ENCODE measurements at regions not wholly inside any gene's neighbourhood (a gene's known extent, or its start where the extent isn't known, plus 50 kb on each side); places are given as distances from the start of the nearest gene placed in this dataset.
"Not testable (repeated sequence)": the region's sequence is repeated elsewhere in the genome, so short reads cannot be mapped to it uniquely, and the experiment has no call there.

GRCh38 chr1:55867304-55867843 lies 652.2 kb upstream of the USP24 start:
- no peak for ATAC-seq
- no peaks in the 10 kb centered on the region for H3K27me3 Mint-ChIP-seq (ENCODE audit: low read depth)
- peaks cover 15% of the 10 kb centered on the region for H3K4me1 Mint-ChIP-seq
- no peak overlapping the region for H3K27ac Mint-ChIP-seq
- H3K4me3 Mint-ChIP-seq: no peak overlapping the region
- no peak for TF ChIP-seq GABPB1 (CRISPR knock-in tag; IDR thresholded peaks at IDR 0.05)
- TF ChIP-seq SMAD3 (CRISPR knock-in tag; IDR thresholded peaks at IDR 0.05; ENCODE audit: borderline replicate concordance): no peak
- TF ChIP-seq ERG (CRISPR knock-in tag; IDR thresholded peaks at IDR 0.05): no peak
- TF ChIP-seq ZNF423 (CRISPR knock-in tag; IDR thresholded peaks at IDR 0.05): no peak
- TF ChIP-seq CTCF (IDR thresholded peaks at IDR 0.05): no peak
- no peak for TF ChIP-seq JAZF1 (CRISPR knock-in tag; IDR thresholded peaks at IDR 0.05)
- no peak for TF ChIP-seq NR3C1 (CRISPR knock-in tag; conservative IDR thresholded peaks at IDR 0.05; ENCODE audit: low read depth)
- TF ChIP-seq SOX15 (CRISPR knock-in tag; IDR thresholded peaks at IDR 0.05): no peak
- TF ChIP-seq, protein P1, sequence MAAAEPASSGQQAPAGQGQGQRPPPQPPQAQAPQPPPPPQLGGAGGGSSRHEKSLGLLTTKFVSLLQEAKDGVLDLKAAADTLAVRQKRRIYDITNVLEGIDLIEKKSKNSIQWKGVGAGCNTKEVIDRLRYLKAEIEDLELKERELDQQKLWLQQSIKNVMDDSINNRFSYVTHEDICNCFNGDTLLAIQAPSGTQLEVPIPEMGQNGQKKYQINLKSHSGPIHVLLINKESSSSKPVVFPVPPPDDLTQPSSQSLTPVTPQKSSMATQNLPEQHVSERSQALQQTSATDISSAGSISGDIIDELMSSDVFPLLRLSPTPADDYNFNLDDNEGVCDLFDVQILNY (CRISPR knock-in tag; IDR thresholded peaks at IDR 0.05): no peak
- TF ChIP-seq, protein P2, sequence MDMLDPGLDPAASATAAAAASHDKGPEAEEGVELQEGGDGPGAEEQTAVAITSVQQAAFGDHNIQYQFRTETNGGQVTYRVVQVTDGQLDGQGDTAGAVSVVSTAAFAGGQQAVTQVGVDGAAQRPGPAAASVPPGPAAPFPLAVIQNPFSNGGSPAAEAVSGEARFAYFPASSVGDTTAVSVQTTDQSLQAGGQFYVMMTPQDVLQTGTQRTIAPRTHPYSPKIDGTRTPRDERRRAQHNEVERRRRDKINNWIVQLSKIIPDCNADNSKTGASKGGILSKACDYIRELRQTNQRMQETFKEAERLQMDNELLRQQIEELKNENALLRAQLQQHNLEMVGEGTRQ (CRISPR knock-in tag; IDR thresholded peaks at IDR 0.05): no peak
- TF ChIP-seq ATF1 (CRISPR knock-in tag; IDR thresholded peaks at IDR 0.05): no peak
- no peak for TF ChIP-seq ELF4 (CRISPR knock-in tag; IDR thresholded peaks at IDR 0.05; ENCODE audit: low read depth)
- no peak for TF ChIP-seq STAT6 (CRISPR knock-in tag; conservative IDR thresholded peaks at IDR 0.05; ENCODE audit: low read depth)
- no peak for TF ChIP-seq FOXK1 (CRISPR knock-in tag; IDR thresholded peaks at IDR 0.05)
- TF ChIP-seq CDX4 (CRISPR knock-in tag; IDR thresholded peaks at IDR 0.05; ENCODE audit: borderline replicate concordance): no peak
- no peak for TF ChIP-seq ZNF317 (CRISPR knock-in tag; IDR thresholded peaks at IDR 0.05; ENCODE audit: borderline replicate concordance, low read depth)
- no peak for TF ChIP-seq IRF1 (CRISPR knock-in tag; IDR thresholded peaks at IDR 0.05)
- no peak for TF ChIP-seq ZBTB21 (CRISPR knock-in tag; IDR thresholded peaks at IDR 0.05; ENCODE audit: borderline replicate concordance)
- TF ChIP-seq ZNF232 (CRISPR knock-in tag; IDR thresholded peaks at IDR 0.05): no peak
- H3K9me3 Mint-ChIP-seq: no peaks in the 10 kb centered on the region
- DNase-seq (ENCODE audit: low spot score): no peak
- CTCF ChIA-PET: interaction anchor here (1.2 kb wide), 1 partner anchor 489 kb away, joined by 3 read pairs; no protein-coding TSS in a partner anchor
- POLR2A ChIA-PET: no interaction called here
- no peaks in the 10 kb centered on the region for H3K36me3 Mint-ChIP-seq

- POLR2A ChIA-PET; H3K36me3 Mint-ChIP-seq; CTCF ChIA-PET; H3K27ac Mint-ChIP-seq; H3K9me3 Mint-ChIP-seq; H3K4me3 Mint-ChIP-seq; DNase-seq (ENCODE audit: low spot score); ATAC-seq; H3K27me3 Mint-ChIP-seq (ENCODE audit: low read depth): not testable (repeated sequence)
- H3K4me1 Mint-ChIP-seq: peaks cover 15% of the 10 kb centered on the region
These were observed 650.6 kb upstream of the USP24 start for GRCh38 chr1:55865778-55866177.
